HepG2 (cell line): ENCODE measurements at regions not wholly inside any gene's neighbourhood (a gene's known extent, or its start where the extent isn't known, plus 50 kb on each side); places are given as distances from the start of the nearest gene placed in this dataset.

Source experiments
- ATAC-seq: fragments of 200-7000 bp; cut with Tn5 transposase; 3 replicates; pipeline ENCODE4 v1.9.1; 2020; ENCODE audit warnings: mild to moderate bottlenecking, moderate library complexity
- BruUV-seq: library from RNA; stranded (reverse); fragments of 400-500 nt; replicated peaks from 2 replicates; lab custom pipeline; 2021; lab: Mats Ljungman, UMichigan
- CTCF ChIA-PET: fragments of 300-600 bp; formaldehyde crosslinking; extraction: SDS; loops from one replicate; lab custom pipeline; 2021; ENCODE audit warnings: low total read pairs, inconsistent platforms, low intra/inter-chr PET ratio; lab: Yijun Ruan, JAX
- POLR2A ChIA-PET: fragments of 350-600 bp; sonication (Branson Sonifier 250); formaldehyde crosslinking; loops from one replicate; lab custom pipeline; 2020; ENCODE audit warnings: antibody characterized with exemption, inconsistent platforms; lab: Yijun Ruan, JAX
- DNase-seq: peaks from one replicate; pipeline ENCODE4 v3.0.0-alpha.2; 2015; ENCODE audit warnings: low spot score
- FAIRE-seq: peaks from 3 replicates; lab custom pipeline; 2011; peaks lifted over from hg19 to GRCh38; lab: Jason Lieb, UNC
- H2AFZ ChIP-seq: one replicate; pipeline ENCODE4 v1.6.1; 2011; ENCODE audit warnings: low read length, inconsistent platforms
- H3K27ac ChIP-seq: fragments of 300-600 bp; 3 replicates; pipeline ENCODE4 v1.8.0; 2011; ENCODE audit warnings: mixed run types, mild to moderate bottlenecking, mixed read lengths, low read length, inconsistent platforms; ENCODE audit not compliant: insufficient read depth; ENCODE audit errors: extremely low read length
- H3K27me3 ChIP-seq, 2 experiments: fragments of 200-600 bp in 1 of 2; 2 replicates in 1 of 2; 3 replicates in 1 of 2; pipeline versions ENCODE4 v1.6.0 to v1.8.0; 2011; ENCODE audit warnings: low read length in 2 of 2, mild to moderate bottlenecking in 2 of 2, moderate library complexity in 2 of 2, inconsistent platforms in 1 of 2; ENCODE audit not compliant: insufficient read depth in 2 of 2, control insufficient read depth in 1 of 2
- H3K36me3 ChIP-seq, 2 experiments: fragments of 200-600 bp in 1 of 2; replicated peaks in 1 of 2; 2 replicates in 1 of 2; 3 replicates in 1 of 2; pipeline versions ENCODE4 v1.5.1 to v1.8.0; 2011; ENCODE audit warnings: low read length in 2 of 2, inconsistent platforms in 1 of 2; ENCODE audit not compliant: insufficient read depth in 2 of 2, control insufficient read depth in 1 of 2
- H3K4me1 ChIP-seq: 2 replicates; pipeline ENCODE4 v1.5.1; 2012; ENCODE audit warnings: low read length, inconsistent platforms; ENCODE audit not compliant: insufficient read depth
- H3K4me2 ChIP-seq: 2 replicates; pipeline ENCODE4 v1.6.0; 2011; ENCODE audit warnings: low read depth, low read length, inconsistent platforms
- H3K4me3 ChIP-seq, 3 experiments: fragments of 200-600 bp in 1 of 3; sonication (generic), shearing (Covaris generic) in 1 of 3; replicated peaks in 1 of 3; 2 replicates each; pipeline ENCODE4 v1.5.1; 2011 to 2016; ENCODE audit warnings: low read length in 3 of 3, inconsistent platforms in 2 of 3, low read depth in 2 of 3, mild to moderate bottlenecking in 2 of 3, control low read depth in 1 of 3, mixed read lengths in 1 of 3; ENCODE audit not compliant: insufficient read depth in 1 of 3
- H3K79me2 ChIP-seq: one replicate; pipeline ENCODE4 v1.6.1; 2011; ENCODE audit warnings: low read length, inconsistent platforms; ENCODE audit not compliant: insufficient read depth
- H3K9ac ChIP-seq: 2 replicates; pipeline ENCODE4 v1.6.0; 2011; ENCODE audit warnings: mild to moderate bottlenecking, low read depth, low read length, inconsistent platforms; ENCODE audit not compliant: insufficient read depth
- H3K9me3 ChIP-seq: 2 replicates; pipeline ENCODE4 v1.5.1; 2012; ENCODE audit warnings: mild to moderate bottlenecking, low read length
- H4K20me1 ChIP-seq: 2 replicates; pipeline ENCODE4 v1.6.0; 2011; ENCODE audit warnings: inconsistent platforms, mild to moderate bottlenecking, low read length, moderate library complexity; ENCODE audit not compliant: insufficient read depth
- CEBPG ChIP-seq: IDR thresholded peaks from 2 replicates; pipeline ENCODE4 v1.6.1; 2016
- FOSL2 ChIP-seq: sonication (generic); formaldehyde crosslinking; IDR thresholded peaks from 2 replicates; pipeline ENCODE4 v1.4.0; 2020; ENCODE audit warnings: missing genetic modification reagents
- FOXO1 ChIP-seq: sonication (generic); formaldehyde crosslinking; IDR thresholded peaks from 2 replicates; pipeline ENCODE4 v1.4.0; 2020; ENCODE audit warnings: missing genetic modification reagents
- GATAD2A ChIP-seq: IDR thresholded peaks from 2 replicates; pipeline ENCODE4 v1.6.1; 2016
- HES4 ChIP-seq: sonication (generic); formaldehyde crosslinking; IDR thresholded peaks from 2 replicates; pipeline ENCODE4 v1.9.0; 2021; ENCODE audit warnings: mild to moderate bottlenecking, missing genetic modification reagents, borderline replicate concordance
- HIVEP1 ChIP-seq: sonication (generic); formaldehyde crosslinking; IDR thresholded peaks from 2 replicates; pipeline ENCODE4 v1.4.0; 2020; ENCODE audit warnings: mild to moderate bottlenecking, missing genetic modification reagents
- MED1 ChIP-seq: sonication (generic); formaldehyde crosslinking; IDR thresholded peaks from 2 replicates; pipeline ENCODE4 v1.4.0; 2020; ENCODE audit warnings: missing genetic modification reagents
- RAD51 ChIP-seq: fragments of 450-650 bp; IDR thresholded peaks from 2 replicates; pipeline ENCODE4 v1.6.1; 2016; ENCODE audit warnings: borderline replicate concordance
- RFXANK ChIP-seq: IDR thresholded peaks from 2 replicates; pipeline ENCODE4 v1.6.1; 2016
- ZC3H4 ChIP-seq: sonication (generic); formaldehyde crosslinking; IDR thresholded peaks from 2 replicates; pipeline ENCODE4 v1.4.0; 2020; ENCODE audit warnings: missing genetic modification reagents, borderline replicate concordance
- ZFP41 ChIP-seq: sonication (generic); formaldehyde crosslinking; IDR thresholded peaks from 2 replicates; pipeline ENCODE4 v1.4.0; 2020; ENCODE audit warnings: mild to moderate bottlenecking, missing genetic modification reagents, borderline replicate concordance
- ZNF180 ChIP-seq: sonication (generic); formaldehyde crosslinking; IDR thresholded peaks from 2 replicates; pipeline ENCODE4 v1.4.0; 2020; ENCODE audit warnings: low read depth, missing genetic modification reagents, borderline replicate concordance
- ZNF607 ChIP-seq: sonication (generic); formaldehyde crosslinking; IDR thresholded peaks from 2 replicates; pipeline ENCODE4 v1.5.1; 2020; ENCODE audit warnings: missing genetic modification reagents, mild to moderate bottlenecking, borderline replicate concordance
- ZNF792 ChIP-seq: IDR thresholded peaks from 2 replicates; pipeline ENCODE4 v1.6.1; 2016
- WGBS: methylation state at CpG from one replicate; pipeline ENCODE4 v1.1.6; 2017; ENCODE audit warnings: low lambda C conversion rate; 5-methylcytosine and 5-hydroxymethylcytosine counted together
- in situ Hi-C: cut with HindIII; loops from 2 replicates; pipeline ENCODE4 v1.10.0; 2017; ENCODE audit warnings: low pct_unique_long_range_greater_than_20kb; ENCODE audit not compliant: extremely low pct_ligation_motif_present
- intact Hi-C: fragments of 100-400 bp; cut with micrococcal nuclease; formaldehyde crosslinking; loops from one replicate; pipeline ENCODE4 v1.10.0; 2022; ENCODE audit not compliant: unreplicated experiment
- TF ChIP-seq, protein P1 (sequence below): fragments of 450-650 bp; IDR thresholded peaks from 2 replicates; pipeline ENCODE4 v1.6.1; 2016
- TF ChIP-seq, protein P2 (sequence below): IDR thresholded peaks from 2 replicates; pipeline ENCODE4 v1.6.1; 2016; ENCODE audit warnings: missing genetic modification reagents, missing compliant biosample characterization
- TF ChIP-seq, protein P3 (sequence below): sonication (generic); formaldehyde crosslinking; IDR thresholded peaks from 2 replicates; pipeline ENCODE4 v1.5.0; 2020; ENCODE audit warnings: mild to moderate bottlenecking, missing genetic modification reagents, borderline replicate concordance
- TF ChIP-seq, protein P4 (sequence below): sonication (generic); formaldehyde crosslinking; IDR thresholded peaks from 2 replicates; pipeline ENCODE4 v1.4.0; 2020; ENCODE audit warnings: missing genetic modification reagents, borderline replicate concordance

DNA sequence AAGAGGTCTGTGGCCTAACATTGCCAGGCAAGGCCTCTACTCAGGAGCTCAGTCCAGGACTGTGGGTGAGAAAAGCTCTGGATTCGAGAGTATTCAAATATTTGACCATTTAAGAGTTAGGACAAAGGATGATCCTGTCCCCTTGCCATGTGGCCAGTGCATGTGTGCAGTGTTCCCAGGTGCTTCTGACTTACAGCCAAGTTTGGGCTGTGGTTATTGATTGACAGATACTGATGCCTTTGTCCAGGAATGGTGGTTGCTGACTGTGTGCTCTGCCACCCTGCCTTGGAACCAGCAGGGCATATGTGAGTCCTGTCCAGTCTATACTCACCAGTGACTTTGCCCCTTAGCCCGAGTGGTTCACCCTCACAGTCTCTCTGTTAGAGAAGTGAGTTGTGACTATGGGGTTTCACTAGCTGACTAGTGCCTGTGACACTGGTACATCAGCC lies 51.9 kb downstream of the GARRE1 start (continued):
- TF ChIP-seq, protein P1, sequence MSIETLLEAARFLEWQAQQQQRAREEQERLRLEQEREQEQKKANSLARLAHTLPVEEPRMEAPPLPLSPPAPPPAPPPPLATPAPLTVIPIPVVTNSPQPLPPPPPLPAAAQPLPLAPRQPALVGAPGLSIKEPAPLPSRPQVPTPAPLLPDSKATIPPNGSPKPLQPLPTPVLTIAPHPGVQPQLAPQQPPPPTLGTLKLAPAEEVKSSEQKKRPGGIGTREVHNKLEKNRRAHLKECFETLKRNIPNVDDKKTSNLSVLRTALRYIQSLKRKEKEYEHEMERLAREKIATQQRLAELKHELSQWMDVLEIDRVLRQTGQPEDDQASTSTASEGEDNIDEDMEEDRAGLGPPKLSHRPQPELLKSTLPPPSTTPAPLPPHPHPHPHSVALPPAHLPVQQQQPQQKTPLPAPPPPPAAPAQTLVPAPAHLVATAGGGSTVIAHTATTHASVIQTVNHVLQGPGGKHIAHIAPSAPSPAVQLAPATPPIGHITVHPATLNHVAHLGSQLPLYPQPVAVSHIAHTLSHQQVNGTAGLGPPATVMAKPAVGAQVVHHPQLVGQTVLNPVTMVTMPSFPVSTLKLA, result peak; percentile 38; the same call in 1 of the 2 replicates
- TF ChIP-seq HES4 (CRISPR knock-in tag), result no peak
- TF ChIP-seq, protein P2, sequence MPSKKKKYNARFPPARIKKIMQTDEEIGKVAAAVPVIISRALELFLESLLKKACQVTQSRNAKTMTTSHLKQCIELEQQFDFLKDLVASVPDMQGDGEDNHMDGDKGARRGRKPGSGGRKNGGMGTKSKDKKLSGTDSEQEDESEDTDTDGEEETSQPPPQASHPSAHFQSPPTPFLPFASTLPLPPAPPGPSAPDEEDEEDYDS, result peak; percentile 63
- peak; percentile 35; the same call in 1 of the 2 replicates for TF ChIP-seq CEBPG
- 0 out of 2 replicates have a peak, but pooled peaks have one; percentile 26 for TF ChIP-seq FOXO1 (CRISPR knock-in tag)
- no peak for TF ChIP-seq ZC3H4 (CRISPR knock-in tag)
- TF ChIP-seq GATAD2A (CRISPR knock-in tag), result peak; percentile 91
- peak; percentile 52; the same call in 1 of the 2 replicates for TF ChIP-seq MED1 (CRISPR knock-in tag)
- TF ChIP-seq HIVEP1, result no peak
- peak; percentile 69 for TF ChIP-seq FOSL2
- no peak for TF ChIP-seq ZNF607
- TF ChIP-seq RAD51, result no peak

DNA sequence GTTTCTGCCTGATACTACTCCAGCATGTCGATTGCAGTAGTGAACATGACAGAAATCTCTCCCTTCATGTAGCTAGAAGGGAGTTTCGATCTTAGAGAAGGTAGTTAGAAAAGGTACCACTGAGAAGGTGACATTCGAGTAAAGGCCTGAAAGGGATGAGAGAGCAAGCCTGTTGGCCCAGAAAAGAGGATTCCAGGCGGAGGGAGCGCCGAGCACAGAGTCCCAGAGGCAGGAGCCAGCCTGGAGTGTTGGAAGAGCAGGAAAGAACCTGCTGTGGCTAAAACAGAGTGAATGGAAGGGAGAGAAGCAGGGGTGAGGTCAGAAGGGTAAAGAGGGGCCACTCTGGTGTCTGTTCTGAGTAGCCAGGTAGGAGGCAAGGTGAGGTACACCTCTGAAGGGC lies 52.5 kb downstream of the GARRE1 start:
- in situ Hi-C loops (no loop called here), intact Hi-C loops (no loop called here)
- Histone ChIP-seq H4K20me1 (no peaks in the 10 kb centered on the region), H2AFZ (no peak overlapping the region), H3K27ac (peak overlapping the region; percentile 53), H3K79me2 (peaks cover 3% of the 10 kb centered on the region), H3K4me2 (peak overlapping the region; percentile 10; the same call in 1 of the 2 replicates), H3K36me3 (peaks cover 0 to 1% of the 10 kb centered on the region in 2 experiments; a peak in 2 of 5 replicates), H3K9me3 (no peaks in the 10 kb centered on the region), H3K9ac (0 out of 2 replicates have a peak overlapping the region, but pooled peaks have one; percentile 29), H3K4me3 (no peak overlapping the region), H3K4me1 (peaks cover 34% of the 10 kb centered on the region), H3K27me3 (no peaks in the 10 kb centered on the region)
- CTCF ChIA-PET, result no interaction called here
- no peak for DNase-seq
- FAIRE-seq, result no peak
- BruUV-seq, result no TSS peak
- WGBS, result 88% methylated on average over 6 of the region's 6 CpGs
- POLR2A ChIA-PET, result no interaction called here
- no peak for ATAC-seq
- TF ChIP-seq ZNF180 (CRISPR knock-in tag), result no peak
- TF ChIP-seq ZNF792, result no peak
- TF ChIP-seq, protein P3, sequence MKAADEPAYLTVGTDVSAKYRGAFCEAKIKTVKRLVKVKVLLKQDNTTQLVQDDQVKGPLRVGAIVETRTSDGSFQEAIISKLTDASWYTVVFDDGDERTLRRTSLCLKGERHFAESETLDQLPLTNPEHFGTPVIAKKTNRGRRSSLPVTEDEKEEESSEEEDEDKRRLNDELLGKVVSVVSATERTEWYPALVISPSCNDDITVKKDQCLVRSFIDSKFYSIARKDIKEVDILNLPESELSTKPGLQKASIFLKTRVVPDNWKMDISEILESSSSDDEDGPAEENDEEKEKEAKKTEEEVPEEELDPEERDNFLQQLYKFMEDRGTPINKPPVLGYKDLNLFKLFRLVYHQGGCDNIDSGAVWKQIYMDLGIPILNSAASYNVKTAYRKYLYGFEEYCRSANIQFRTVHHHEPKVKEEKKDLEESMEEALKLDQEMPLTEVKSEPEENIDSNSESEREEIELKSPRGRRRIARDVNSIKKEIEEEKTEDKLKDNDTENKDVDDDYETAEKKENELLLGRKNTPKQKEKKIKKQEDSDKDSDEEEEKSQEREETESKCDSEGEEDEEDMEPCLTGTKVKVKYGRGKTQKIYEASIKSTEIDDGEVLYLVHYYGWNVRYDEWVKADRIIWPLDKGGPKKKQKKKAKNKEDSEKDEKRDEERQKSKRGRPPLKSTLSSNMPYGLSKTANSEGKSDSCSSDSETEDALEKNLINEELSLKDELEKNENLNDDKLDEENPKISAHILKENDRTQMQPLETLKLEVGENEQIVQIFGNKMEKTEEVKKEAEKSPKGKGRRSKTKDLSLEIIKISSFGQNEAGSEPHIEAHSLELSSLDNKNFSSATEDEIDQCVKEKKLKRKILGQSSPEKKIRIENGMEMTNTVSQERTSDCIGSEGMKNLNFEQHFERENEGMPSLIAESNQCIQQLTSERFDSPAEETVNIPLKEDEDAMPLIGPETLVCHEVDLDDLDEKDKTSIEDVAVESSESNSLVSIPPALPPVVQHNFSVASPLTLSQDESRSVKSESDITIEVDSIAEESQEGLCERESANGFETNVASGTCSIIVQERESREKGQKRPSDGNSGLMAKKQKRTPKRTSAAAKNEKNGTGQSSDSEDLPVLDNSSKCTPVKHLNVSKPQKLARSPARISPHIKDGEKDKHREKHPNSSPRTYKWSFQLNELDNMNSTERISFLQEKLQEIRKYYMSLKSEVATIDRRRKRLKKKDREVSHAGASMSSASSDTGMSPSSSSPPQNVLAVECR (CRISPR knock-in tag), result no peak
- no peak for TF ChIP-seq RFXANK
- no peak for TF ChIP-seq ZFP41 (CRISPR knock-in tag)
- TF ChIP-seq, protein P4, sequence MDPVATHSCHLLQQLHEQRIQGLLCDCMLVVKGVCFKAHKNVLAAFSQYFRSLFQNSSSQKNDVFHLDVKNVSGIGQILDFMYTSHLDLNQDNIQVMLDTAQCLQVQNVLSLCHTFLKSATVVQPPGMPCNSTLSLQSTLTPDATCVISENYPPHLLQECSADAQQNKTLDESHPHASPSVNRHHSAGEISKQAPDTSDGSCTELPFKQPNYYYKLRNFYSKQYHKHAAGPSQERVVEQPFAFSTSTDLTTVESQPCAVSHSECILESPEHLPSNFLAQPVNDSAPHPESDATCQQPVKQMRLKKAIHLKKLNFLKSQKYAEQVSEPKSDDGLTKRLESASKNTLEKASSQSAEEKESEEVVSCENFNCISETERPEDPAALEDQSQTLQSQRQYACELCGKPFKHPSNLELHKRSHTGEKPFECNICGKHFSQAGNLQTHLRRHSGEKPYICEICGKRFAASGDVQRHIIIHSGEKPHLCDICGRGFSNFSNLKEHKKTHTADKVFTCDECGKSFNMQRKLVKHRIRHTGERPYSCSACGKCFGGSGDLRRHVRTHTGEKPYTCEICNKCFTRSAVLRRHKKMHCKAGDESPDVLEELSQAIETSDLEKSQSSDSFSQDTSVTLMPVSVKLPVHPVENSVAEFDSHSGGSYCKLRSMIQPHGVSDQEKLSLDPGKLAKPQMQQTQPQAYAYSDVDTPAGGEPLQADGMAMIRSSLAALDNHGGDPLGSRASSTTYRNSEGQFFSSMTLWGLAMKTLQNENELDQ (CRISPR knock-in tag), result no peak
